HEK293T (cell line): ENCODE measurements at regions not wholly inside any gene's neighbourhood (a gene's known extent, or its start where the extent isn't known, plus 50 kb on each side); places are given as distances from the start of the nearest gene placed in this dataset.

Experiments used
- BHLHE40 ChIP-seq: fragments of 450-650 bp; IDR thresholded peaks from 2 replicates; pipeline ENCODE4 v1.6.1; 2016; ENCODE audit warnings: mild to moderate bottlenecking, moderate library complexity, borderline replicate concordance
- CTBP1 ChIP-seq: fragments of 450-650 bp; IDR thresholded peaks from 2 replicates; pipeline ENCODE4 v1.6.1; 2016; ENCODE audit warnings: borderline replicate concordance
- ELF4 ChIP-seq: fragments of 450-650 bp; IDR thresholded peaks from 2 replicates; pipeline ENCODE4 v1.6.1; 2017; ENCODE audit warnings: antibody characterized with exemption
- FOXA1 ChIP-seq: fragments of 450-650 bp; IDR thresholded peaks from 2 replicates; pipeline ENCODE4 v1.6.1; 2016; ENCODE audit warnings: mild to moderate bottlenecking
- FOXM1 ChIP-seq: fragments of 450-650 bp; IDR thresholded peaks from 2 replicates; pipeline ENCODE4 v1.6.1; 2017; ENCODE audit warnings: mild to moderate bottlenecking, borderline replicate concordance
- HDGF ChIP-seq: fragments of 450-650 bp; IDR thresholded peaks from 2 replicates; pipeline ENCODE4 v1.6.1; 2017; ENCODE audit warnings: antibody characterized with exemption, borderline replicate concordance
- TARDBP ChIP-seq: fragments of 450-650 bp; IDR thresholded peaks from 2 replicates; pipeline ENCODE4 v1.6.1; 2016

GRCh38 chr13:104869501-104869900 is 1666.0 kb downstream of the EFNB2 start:
- no peak for TF ChIP-seq HDGF
- no peak for TF ChIP-seq BHLHE40
- no peak for TF ChIP-seq ELF4
- TF ChIP-seq CTBP1: no peak
- TF ChIP-seq TARDBP: no peak
- no peak for TF ChIP-seq FOXM1
- TF ChIP-seq FOXA1: no peak
